ENCODE measurements at regions not wholly inside any gene's neighbourhood (a gene's known extent, or its start where the extent isn't known, plus 50 kb on each side); places are given as distances from the start of the nearest gene placed in this dataset.

- no peaks in the 10 kb centered on the region for H3K9me3 ChIP-seq (ENCODE audit: low read depth)
- no peak overlapping the region for H3K4me3 ChIP-seq
Observed at GRCh38 chr14:97532052-97532451, 734.9 kb downstream of the VRK1 start.

GRCh38 chr14:97536421-97536820 is 739.2 kb downstream of the VRK1 start:
- WGBS (ENCODE audit: low lambda C conversion rate, missing lambda C conversion rate): 67% methylated on average over 4 of the region's 4 CpGs
- Histone ChIP-seq H3K79me2 (no peaks in the 10 kb centered on the region), H3K9me3 (ENCODE audit: low read depth) (no peaks in the 10 kb centered on the region), H3K9me2 (replicated peaks; ENCODE audit: insufficient read depth) (no peaks in the 10 kb centered on the region), H3K4me3 (no peak overlapping the region), H3K27me3 (no peaks in the 10 kb centered on the region), H2AFZ (no peak overlapping the region), H3K4me2 (no peak overlapping the region), H3K4me1 (ENCODE audit: insufficient read depth) (no peaks in the 10 kb centered on the region), H4K20me1 (ENCODE audit: insufficient read depth, poor library complexity, severe bottlenecking) (no peaks in the 10 kb centered on the region), H3K27ac (no peak overlapping the region), H3K36me3 (replicated peaks; ENCODE audit: insufficient read depth, low read depth) (no peaks in the 10 kb centered on the region)
- no peak for DNase-seq (ENCODE audit: low spot score)
- TF ChIP-seq EZH2phosphoT487 (IDR thresholded peaks at IDR 0.05; ENCODE audit: low read depth, severe bottlenecking, unreplicated experiment) (no peak), EZH2 (IDR thresholded peaks at IDR 0.05; ENCODE audit: borderline replicate concordance) (no peak), CTCF (IDR thresholded peaks at IDR 0.05; ENCODE audit: poor library complexity) (no peak)

More at GRCh38 chr14:97532052-97532451, 734.9 kb downstream of the VRK1 start:
- Histone ChIP-seq H3K36me3 (replicated peaks; ENCODE audit: insufficient read depth, low read depth) (no peaks in the 10 kb centered on the region), H3K27me3 (peaks cover 3% of the 10 kb centered on the region), H3K4me1 (ENCODE audit: insufficient read depth) (no peaks in the 10 kb centered on the region), H4K20me1 (ENCODE audit: insufficient read depth, poor library complexity, severe bottlenecking) (no peaks in the 10 kb centered on the region), H3K9me2 (replicated peaks; ENCODE audit: insufficient read depth) (no peaks in the 10 kb centered on the region), H2AFZ (no peak overlapping the region), H3K4me2 (no peak overlapping the region), H3K79me2 (no peaks in the 10 kb centered on the region), H3K27ac (no peak overlapping the region)
- no peak for DNase-seq (ENCODE audit: low spot score)
- TF ChIP-seq EZH2 (IDR thresholded peaks at IDR 0.05; ENCODE audit: borderline replicate concordance) (no peak), CTCF (IDR thresholded peaks at IDR 0.05; ENCODE audit: poor library complexity) (no peak), EZH2phosphoT487 (IDR thresholded peaks at IDR 0.05; ENCODE audit: low read depth, severe bottlenecking, unreplicated experiment) (no peak)
- WGBS (ENCODE audit: low lambda C conversion rate, missing lambda C conversion rate): 94% methylated on average over 1 of the region's 1 CpG

GRCh38 chr14:97538749-97539410 is 741.7 kb downstream of the VRK1 start:
- no peak for DNase-seq (ENCODE audit: low spot score)
- H3K4me2 ChIP-seq: no peak overlapping the region
- no peak overlapping the region for H2AFZ ChIP-seq
- 87% methylated on average over 10 of the region's 10 CpGs for WGBS (ENCODE audit: low lambda C conversion rate, missing lambda C conversion rate)
- H3K4me1 ChIP-seq (ENCODE audit: insufficient read depth): no peaks in the 10 kb centered on the region
- H3K79me2 ChIP-seq: no peaks in the 10 kb centered on the region
- no peaks in the 10 kb centered on the region for H4K20me1 ChIP-seq (ENCODE audit: insufficient read depth, poor library complexity, severe bottlenecking)
- no peak for TF ChIP-seq EZH2phosphoT487 (IDR thresholded peaks at IDR 0.05; ENCODE audit: low read depth, severe bottlenecking, unreplicated experiment)
- no peak for TF ChIP-seq EZH2 (IDR thresholded peaks at IDR 0.05; ENCODE audit: borderline replicate concordance)
- no peak for TF ChIP-seq CTCF (IDR thresholded peaks at IDR 0.05; ENCODE audit: poor library complexity)
- no peak overlapping the region for H3K4me3 ChIP-seq
- H3K9me3 ChIP-seq (ENCODE audit: low read depth): no peaks in the 10 kb centered on the region
- H3K9me2 ChIP-seq (replicated peaks; ENCODE audit: insufficient read depth): no peaks in the 10 kb centered on the region
- H3K36me3 ChIP-seq (replicated peaks; ENCODE audit: insufficient read depth, low read depth): no peaks in the 10 kb centered on the region
- no peak overlapping the region for H3K27ac ChIP-seq
- no peaks in the 10 kb centered on the region for H3K27me3 ChIP-seq
